Fibroblast of mammary gland (primary cell): ENCODE measurements at regions not wholly inside any gene's neighbourhood (a gene's known extent, or its start where the extent isn't known, plus 50 kb on each side); places are given as distances from the start of the nearest gene placed in this dataset.

Source experiments
- DNase-seq: peaks from one replicate; pipeline ENCODE4 v3.0.0-alpha.2; 2010; ENCODE audit warnings: low read depth
- H3K4me3 ChIP-seq: 2 replicates; pipeline ENCODE4 v1.5.1; 2011; ENCODE audit warnings: low read depth, mild to moderate bottlenecking, low read length, moderate library complexity; ENCODE audit not compliant: control insufficient read depth
- TF ChIP-seq, protein P1 (sequence below): conservative IDR thresholded peaks from 2 replicates; pipeline ENCODE4 v1.5.1; 2011; ENCODE audit warnings: low read depth, low read length, inconsistent platforms; ENCODE audit not compliant: control insufficient read depth, insufficient read depth

DNA sequence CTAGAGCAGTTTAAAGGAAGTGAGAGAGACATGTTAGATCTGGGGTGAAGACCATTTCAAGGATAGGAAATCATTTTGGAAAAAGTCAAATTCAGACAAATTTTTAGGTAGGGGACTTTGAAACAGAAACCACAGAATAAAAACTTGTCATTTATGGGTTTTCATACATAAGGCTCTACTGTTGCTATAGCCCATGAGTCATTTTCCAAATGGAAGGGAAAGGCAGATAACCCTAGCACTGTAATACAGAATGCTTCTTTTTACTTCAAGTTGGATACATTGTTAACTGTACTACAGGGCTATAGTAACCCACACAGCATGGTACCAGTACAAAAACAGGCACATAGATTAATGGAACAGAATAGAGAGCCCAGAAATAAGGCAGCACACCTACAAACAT, 455.4 kb downstream of the EBF1 start:
- TF ChIP-seq, protein P1, sequence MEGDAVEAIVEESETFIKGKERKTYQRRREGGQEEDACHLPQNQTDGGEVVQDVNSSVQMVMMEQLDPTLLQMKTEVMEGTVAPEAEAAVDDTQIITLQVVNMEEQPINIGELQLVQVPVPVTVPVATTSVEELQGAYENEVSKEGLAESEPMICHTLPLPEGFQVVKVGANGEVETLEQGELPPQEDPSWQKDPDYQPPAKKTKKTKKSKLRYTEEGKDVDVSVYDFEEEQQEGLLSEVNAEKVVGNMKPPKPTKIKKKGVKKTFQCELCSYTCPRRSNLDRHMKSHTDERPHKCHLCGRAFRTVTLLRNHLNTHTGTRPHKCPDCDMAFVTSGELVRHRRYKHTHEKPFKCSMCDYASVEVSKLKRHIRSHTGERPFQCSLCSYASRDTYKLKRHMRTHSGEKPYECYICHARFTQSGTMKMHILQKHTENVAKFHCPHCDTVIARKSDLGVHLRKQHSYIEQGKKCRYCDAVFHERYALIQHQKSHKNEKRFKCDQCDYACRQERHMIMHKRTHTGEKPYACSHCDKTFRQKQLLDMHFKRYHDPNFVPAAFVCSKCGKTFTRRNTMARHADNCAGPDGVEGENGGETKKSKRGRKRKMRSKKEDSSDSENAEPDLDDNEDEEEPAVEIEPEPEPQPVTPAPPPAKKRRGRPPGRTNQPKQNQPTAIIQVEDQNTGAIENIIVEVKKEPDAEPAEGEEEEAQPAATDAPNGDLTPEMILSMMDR, result no peak
- H3K4me3 ChIP-seq, result no peak overlapping the region
- DNase-seq, result no peak

DNA sequence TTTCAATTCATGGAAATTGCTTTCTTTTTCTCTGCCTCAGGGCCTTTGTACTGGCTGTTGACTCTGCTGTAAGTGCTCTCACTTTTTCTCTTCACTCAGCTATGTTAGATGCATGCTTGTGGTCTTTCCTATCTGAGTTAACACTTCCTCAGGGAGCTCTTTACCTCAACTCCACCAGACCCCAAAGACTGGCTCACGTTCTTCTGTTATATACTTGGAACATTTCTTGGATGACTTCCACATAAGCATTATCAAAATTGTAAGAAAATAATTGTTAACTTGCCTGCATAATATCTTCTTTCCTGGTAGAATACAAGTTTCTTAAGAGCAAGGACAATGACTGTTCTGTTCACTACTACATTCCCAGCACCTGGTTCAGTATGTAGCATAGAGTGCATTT, 455.9 kb downstream of the EBF1 start:
- TF ChIP-seq, protein P1, result no peak
- DNase-seq, result no peak
- no peak overlapping the region for H3K4me3 ChIP-seq

DNA sequence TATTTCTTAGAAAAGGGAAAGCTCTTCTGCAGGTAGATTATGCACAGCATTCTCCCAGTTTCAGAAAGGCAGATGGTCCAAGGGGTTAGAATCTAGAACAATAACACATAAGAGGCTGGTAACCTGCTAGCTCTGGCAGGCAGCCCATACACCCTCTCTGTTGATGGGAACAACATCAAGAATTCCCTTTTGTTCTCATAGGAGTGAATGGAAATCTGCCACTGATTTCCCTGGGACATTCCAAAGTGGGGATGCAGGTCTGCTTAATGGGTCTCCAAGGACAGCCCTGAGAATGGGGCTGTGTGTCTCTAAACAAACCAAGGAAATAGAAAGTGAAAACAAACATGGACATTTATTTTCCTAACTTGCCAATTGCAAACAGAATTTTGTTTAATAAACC, 456.8 kb downstream of the EBF1 start:
- H3K4me3 ChIP-seq, result no peak overlapping the region
- TF ChIP-seq, protein P1, result no peak
- DNase-seq, result peak; percentile 28

DNA sequence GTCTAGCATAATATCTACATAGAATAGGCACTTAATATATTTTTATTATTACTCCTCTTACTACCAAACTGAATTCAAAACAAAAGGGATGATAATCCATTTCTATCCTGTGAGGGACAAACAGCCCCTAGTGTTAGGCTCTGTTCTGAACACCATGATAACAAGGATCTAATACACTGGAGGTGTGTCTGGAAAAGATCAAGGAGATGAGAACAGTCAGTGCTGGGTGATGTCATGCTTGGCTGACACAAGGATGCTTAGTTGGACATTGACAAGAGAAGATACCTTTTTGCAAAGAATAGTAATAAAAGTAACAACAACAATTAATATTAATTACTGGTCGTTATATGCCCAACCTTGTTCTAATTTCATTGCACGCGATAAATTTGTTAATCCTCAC, 458.7 kb downstream of the EBF1 start:
- TF ChIP-seq, protein P1, result no peak
- H3K4me3 ChIP-seq, result no peak overlapping the region
- DNase-seq, result peak; percentile 26

DNA sequence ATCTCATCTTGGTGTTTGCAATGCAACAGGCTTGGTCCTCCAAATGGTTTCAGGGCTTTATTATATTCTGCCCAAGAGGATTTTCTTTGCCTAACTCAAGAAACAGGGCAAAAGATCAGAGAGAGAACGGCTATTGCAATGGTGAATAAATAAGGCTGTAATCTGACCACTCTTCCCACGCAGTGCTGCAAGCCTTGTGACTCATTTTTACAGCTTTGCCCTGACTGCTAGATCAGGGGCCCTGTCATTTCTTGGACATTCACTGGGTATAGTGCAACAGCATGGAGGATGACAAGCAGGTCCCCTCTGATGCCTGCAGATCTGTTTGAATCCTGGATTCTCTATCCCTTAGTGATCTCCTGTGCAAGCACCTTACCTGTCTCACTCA, 459.1 kb downstream of the EBF1 start:
- TF ChIP-seq, protein P1, result no peak
- H3K4me3 ChIP-seq, result no peak overlapping the region
- DNase-seq, result peak; percentile 85

DNA sequence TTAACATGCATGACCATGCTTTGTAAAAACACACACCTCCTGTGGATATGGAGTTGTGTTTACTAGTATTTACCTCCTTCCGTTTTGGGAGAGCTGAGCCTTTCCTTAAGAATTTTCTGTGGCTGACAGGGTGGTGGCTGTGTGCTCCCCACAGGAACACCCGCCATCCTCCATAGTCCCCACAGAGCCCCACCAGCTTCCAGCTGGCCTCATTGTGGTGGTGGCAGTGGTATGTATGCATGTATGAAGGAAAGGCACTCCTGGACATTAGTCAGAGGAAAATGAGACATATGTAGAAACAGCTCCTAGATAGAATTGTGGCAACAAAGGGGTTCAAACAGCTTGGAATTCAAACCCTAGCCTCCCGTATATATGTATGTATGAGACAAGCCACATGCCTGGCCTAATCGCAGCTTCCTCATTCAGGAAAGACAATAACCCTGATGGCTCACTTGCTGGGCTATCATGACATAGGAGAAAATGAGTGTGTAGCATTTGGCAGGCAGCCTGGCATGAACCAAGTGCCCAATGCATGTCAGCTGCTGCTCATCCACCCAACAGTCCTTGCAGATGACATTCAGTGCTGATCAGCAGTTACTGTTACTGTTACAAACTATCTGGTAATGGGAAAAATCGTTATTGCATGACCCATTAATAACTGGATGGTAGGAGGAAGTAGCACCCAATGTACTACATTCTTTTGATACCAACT, 459.7 kb downstream of the EBF1 start:
- peak; percentile 69 for DNase-seq
- TF ChIP-seq, protein P1, result no peak
- no peak overlapping the region for H3K4me3 ChIP-seq

DNA sequence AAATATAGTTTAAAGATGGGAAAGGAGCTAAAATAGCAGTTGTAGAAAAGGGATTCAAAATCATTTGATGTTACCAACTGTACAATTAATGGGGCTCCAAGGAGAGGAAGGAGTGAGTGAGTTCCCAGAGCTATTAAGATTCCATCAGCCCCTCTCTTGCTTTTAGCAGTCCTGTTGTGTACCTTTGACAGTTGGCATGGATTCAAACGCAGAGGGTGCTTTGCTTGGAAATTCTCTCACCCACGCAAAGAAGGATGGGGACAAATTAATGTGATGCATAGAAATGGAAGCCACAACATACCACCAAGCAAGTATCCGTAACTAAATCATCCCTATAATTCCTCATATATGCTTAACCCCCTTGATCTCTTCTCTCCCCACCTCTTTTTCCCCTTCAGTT, 461.3 kb downstream of the EBF1 start:
- no peak overlapping the region for H3K4me3 ChIP-seq
- TF ChIP-seq, protein P1, result no peak
- no peak for DNase-seq
